ENCODE measurements at regions not wholly inside any gene's neighbourhood (a gene's known extent, or its start where the extent isn't known, plus 50 kb on each side); places are given as distances from the start of the nearest gene placed in this dataset.

DNA sequence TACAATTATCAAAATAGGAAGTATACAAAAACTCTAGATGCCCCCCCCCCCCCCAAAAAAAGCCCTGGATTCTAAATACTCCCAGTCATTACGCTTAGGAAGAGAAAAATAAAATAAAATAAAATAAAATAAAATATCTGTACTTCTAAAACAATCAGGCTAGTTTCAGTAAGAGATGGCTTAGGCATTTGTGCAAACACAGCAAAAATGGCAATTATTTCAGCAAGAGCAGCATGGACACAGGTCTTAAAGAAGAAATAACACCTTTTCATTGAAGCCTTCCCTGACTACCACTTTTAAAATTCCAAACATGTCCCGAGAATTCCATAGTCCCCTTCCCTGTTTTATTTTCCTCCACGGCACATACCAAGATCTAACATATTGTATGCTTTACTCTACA, 218.6 kb upstream of the POU5F2 start:
- TF ChIP-seq EP300 (IDR thresholded peaks at IDR 0.05) (no peak), POLR2A (IDR thresholded peaks at IDR 0.05) (no peak), POLR2AphosphoS5 (IDR thresholded peaks at IDR 0.05) (no peak)
- TF ChIP-seq, protein P1, sequence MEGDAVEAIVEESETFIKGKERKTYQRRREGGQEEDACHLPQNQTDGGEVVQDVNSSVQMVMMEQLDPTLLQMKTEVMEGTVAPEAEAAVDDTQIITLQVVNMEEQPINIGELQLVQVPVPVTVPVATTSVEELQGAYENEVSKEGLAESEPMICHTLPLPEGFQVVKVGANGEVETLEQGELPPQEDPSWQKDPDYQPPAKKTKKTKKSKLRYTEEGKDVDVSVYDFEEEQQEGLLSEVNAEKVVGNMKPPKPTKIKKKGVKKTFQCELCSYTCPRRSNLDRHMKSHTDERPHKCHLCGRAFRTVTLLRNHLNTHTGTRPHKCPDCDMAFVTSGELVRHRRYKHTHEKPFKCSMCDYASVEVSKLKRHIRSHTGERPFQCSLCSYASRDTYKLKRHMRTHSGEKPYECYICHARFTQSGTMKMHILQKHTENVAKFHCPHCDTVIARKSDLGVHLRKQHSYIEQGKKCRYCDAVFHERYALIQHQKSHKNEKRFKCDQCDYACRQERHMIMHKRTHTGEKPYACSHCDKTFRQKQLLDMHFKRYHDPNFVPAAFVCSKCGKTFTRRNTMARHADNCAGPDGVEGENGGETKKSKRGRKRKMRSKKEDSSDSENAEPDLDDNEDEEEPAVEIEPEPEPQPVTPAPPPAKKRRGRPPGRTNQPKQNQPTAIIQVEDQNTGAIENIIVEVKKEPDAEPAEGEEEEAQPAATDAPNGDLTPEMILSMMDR (IDR thresholded peaks at IDR 0.05), result no peak
- Histone ChIP-seq H3K4me1 (no peaks in the 10 kb centered on the region), H3K27ac (no peak overlapping the region), H3K36me3 (peaks cover 0 to 5% (median 4%) of the 10 kb centered on the region in 4 donors), H3K4me3 (no peak overlapping the region), H3K27me3 (no peaks in the 10 kb centered on the region), H3K9me3 (no peaks in the 10 kb centered on the region)
- WGBS, 5 donors, result 78 to 97% (median 95%) methylated on average over 3 of the region's 3 CpGs
- DNase-seq, result no peak
- intact Hi-C loops (cut with DNase I; ENCODE audit: low total_unique reads), result no loop called here

- TF ChIP-seq POLR2AphosphoS5 (IDR thresholded peaks at IDR 0.05) (no peak), EP300 (IDR thresholded peaks at IDR 0.05) (no peak), POLR2A (IDR thresholded peaks at IDR 0.05) (no peak)
- TF ChIP-seq, protein P1 (IDR thresholded peaks at IDR 0.05), result no peak
- Histone ChIP-seq H3K36me3 (peaks cover 0 to 14% (median 10%) of the 10 kb centered on the region in 4 donors), H3K9me3 (no peaks in the 10 kb centered on the region), H3K4me1 (no peaks in the 10 kb centered on the region), H3K27me3 (no peaks in the 10 kb centered on the region), H3K4me3 (no peak overlapping the region), H3K27ac (no peak overlapping the region)
- 91 to 100% (median 97%) methylated on average over 2 of the region's 2 CpGs for WGBS, 5 donors
- intact Hi-C loops (cut with DNase I; ENCODE audit: low total_unique reads), result no loop called here
- no peak for DNase-seq
These were observed 214.6 kb upstream of the POU5F2 start for GRCh38 chr5:93956006-93956405.

- Histone ChIP-seq H3K4me3 (no peak overlapping the region), H3K27me3 (no peaks in the 10 kb centered on the region), H3K27ac (no peak overlapping the region), H3K4me1 (no peaks in the 10 kb centered on the region), H3K9me3 (no peaks in the 10 kb centered on the region), H3K36me3 (peaks cover 0 to 14% (median 10%) of the 10 kb centered on the region in 4 donors)
- 91 to 98% (median 97%) methylated on average over 5 of the region's 5 CpGs for WGBS, 5 donors
- no peak for TF ChIP-seq POLR2A (IDR thresholded peaks at IDR 0.05)
- TF ChIP-seq EP300 (IDR thresholded peaks at IDR 0.05), result no peak
- TF ChIP-seq, protein P1 (IDR thresholded peaks at IDR 0.05), result no peak
- no peak for TF ChIP-seq POLR2AphosphoS5 (IDR thresholded peaks at IDR 0.05)
- DNase-seq, result no peak
- intact Hi-C loops (cut with DNase I; ENCODE audit: low total_unique reads), result no loop called here
These were observed 213.1 kb upstream of the POU5F2 start for GRCh38 chr5:93954421-93955069.

- no peaks in the 10 kb centered on the region for H3K9me3 ChIP-seq
- intact Hi-C loops (cut with DNase I; ENCODE audit: low total_unique reads), result no loop called here
- 97 to 100% (median 98%) methylated on average over 3 of the region's 3 CpGs for WGBS, 5 donors
These were observed 212.0 kb upstream of the POU5F2 start for GRCh38 chr5:93953442-93953841.

More at GRCh38 chr5:93953442-93953841, 212.0 kb upstream of the POU5F2 start:
- Histone ChIP-seq H3K4me1 (no peaks in the 10 kb centered on the region), H3K36me3 (peaks cover 0 to 14% (median 10%) of the 10 kb centered on the region in 4 donors), H3K27ac (no peak overlapping the region), H3K27me3 (no peaks in the 10 kb centered on the region), H3K4me3 (no peak overlapping the region)
- TF ChIP-seq EP300 (IDR thresholded peaks at IDR 0.05) (no peak), POLR2A (IDR thresholded peaks at IDR 0.05) (no peak), POLR2AphosphoS5 (IDR thresholded peaks at IDR 0.05) (no peak)
- TF ChIP-seq, protein P1 (IDR thresholded peaks at IDR 0.05), result no peak
- no peak for DNase-seq
